Loucy (cell line): ENCODE measurements at regions not wholly inside any gene's neighbourhood (a gene's known extent, or its start where the extent isn't known, plus 50 kb on each side); places are given as distances from the start of the nearest gene placed in this dataset.

Experiments
- H2AFZ ChIP-seq: fragments of 200-600 bp; sonication (generic); 2 replicates; pipeline ENCODE4 v1.6.0; 2016; ENCODE audit warnings: antibody characterized with exemption, mild to moderate bottlenecking, low read length, moderate library complexity
- H3F3A ChIP-seq: fragments of 200-600 bp; 2 replicates; pipeline ENCODE4 v1.6.0; 2016; ENCODE audit warnings: antibody characterized with exemption, low read depth, mild to moderate bottlenecking
- H3K27me3 ChIP-seq: fragments of 200-600 bp; sonication (generic); 2 replicates; pipeline ENCODE4 v1.6.1; 2014; ENCODE audit warnings: low read length, mild to moderate bottlenecking; ENCODE audit not compliant: insufficient read depth, poor library complexity, severe bottlenecking
- H3K36me3 ChIP-seq: fragments of 200-600 bp; sonication (generic); 2 replicates; pipeline ENCODE4 v1.6.1; 2016; ENCODE audit warnings: low read length; ENCODE audit not compliant: insufficient read depth
- H3K4me1 ChIP-seq: fragments of 200-600 bp; sonication (generic); 2 replicates; pipeline ENCODE4 v1.5.1; 2014; ENCODE audit warnings: low read length, mild to moderate bottlenecking; ENCODE audit not compliant: insufficient read depth, poor library complexity, severe bottlenecking
- H3K4me2 ChIP-seq: fragments of 200-600 bp; sonication (generic); 2 replicates; pipeline ENCODE4 v1.6.0; 2014; ENCODE audit warnings: antibody characterized with exemption, low read length, low read depth, mild to moderate bottlenecking; ENCODE audit not compliant: poor library complexity, severe bottlenecking
- H3K4me3 ChIP-seq: fragments of 200-600 bp; sonication (generic); 2 replicates; pipeline ENCODE4 v1.5.1; 2014; ENCODE audit warnings: low read length, mild to moderate bottlenecking, mixed read lengths; ENCODE audit not compliant: poor library complexity, severe bottlenecking
- H3K79me2 ChIP-seq: fragments of 200-600 bp; sonication (generic); 2 replicates; pipeline ENCODE4 v1.6.1; 2014; ENCODE audit warnings: low read length; ENCODE audit not compliant: insufficient read depth
- H3K9ac ChIP-seq: fragments of 200-600 bp; sonication (generic); 2 replicates; pipeline ENCODE4 v1.6.0; 2014; ENCODE audit warnings: mild to moderate bottlenecking, low read depth, low read length, moderate library complexity; ENCODE audit not compliant: poor library complexity, severe bottlenecking
- H3K9me2 ChIP-seq: fragments of 200-600 bp; sonication (generic); replicated peaks from 2 replicates; pipeline ENCODE4 v1.6.1; 2016; ENCODE audit warnings: low read depth, low read length, mixed read lengths
- H3K9me3 ChIP-seq: fragments of 200-600 bp; sonication (generic); 2 replicates; pipeline ENCODE4 v1.6.1; 2014; ENCODE audit warnings: mild to moderate bottlenecking, antibody characterized with exemption, low read length, low read depth; ENCODE audit not compliant: insufficient read depth
- H4K20me1 ChIP-seq: fragments of 200-600 bp; sonication (generic); 2 replicates; pipeline ENCODE4 v1.6.0; 2014; ENCODE audit warnings: antibody characterized with exemption, low read length, mild to moderate bottlenecking; ENCODE audit not compliant: insufficient read depth, poor library complexity, severe bottlenecking
- CTCF ChIP-seq: fragments of 200-600 bp; sonication (generic); conservative IDR thresholded peaks from 2 replicates; pipeline ENCODE4 v1.5.1; 2014; ENCODE audit warnings: mild to moderate bottlenecking, antibody characterized with exemption, low read length
- EZH2phosphoT487 ChIP-seq: fragments of 200-600 bp; IDR thresholded peaks from 2 replicates; pipeline ENCODE4 v1.6.1; 2018; ENCODE audit warnings: antibody characterized with exemption, mild to moderate bottlenecking, moderate library complexity, borderline replicate concordance

GRCh38 chr4:54392479-54392878, 163.4 kb downstream of the PDGFRA start:
- no peak overlapping the region for H2AFZ ChIP-seq
- no peaks in the 10 kb centered on the region for H3K36me3 ChIP-seq
- H3K4me1 ChIP-seq = peaks cover 3% of the 10 kb centered on the region
- H4K20me1 ChIP-seq = no peaks in the 10 kb centered on the region
- H3K9me3 ChIP-seq = no peaks in the 10 kb centered on the region
- H3K9me2 ChIP-seq = no peaks in the 10 kb centered on the region
- no peaks in the 10 kb centered on the region for H3K27me3 ChIP-seq
- no peaks in the 10 kb centered on the region for H3F3A ChIP-seq
- H3K79me2 ChIP-seq = no peaks in the 10 kb centered on the region
- H3K9ac ChIP-seq = no peak overlapping the region
- no peak for TF ChIP-seq EZH2phosphoT487
- TF ChIP-seq CTCF = no peak
- no peak overlapping the region for H3K4me3 ChIP-seq
- no peak overlapping the region for H3K4me2 ChIP-seq

DNA sequence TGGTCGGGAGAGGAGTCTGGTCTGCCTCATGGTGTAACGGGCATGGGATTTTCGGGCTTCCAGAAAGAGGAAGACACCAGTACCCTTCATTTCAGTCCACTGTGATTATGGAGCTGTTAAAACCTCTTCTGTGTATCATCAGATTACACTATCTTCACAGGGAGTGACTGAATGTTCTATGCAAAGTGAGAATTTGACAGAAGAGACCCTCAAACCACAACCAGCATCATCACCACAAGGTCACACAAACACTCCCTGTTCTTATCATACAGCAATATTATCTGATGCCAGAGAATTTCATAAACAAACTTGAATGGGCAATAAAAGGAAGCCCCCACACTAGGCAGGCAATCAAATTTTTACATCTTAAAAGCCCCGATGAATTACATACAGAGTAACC, 164.2 kb downstream of the PDGFRA start:
- no peak overlapping the region for H3K9ac ChIP-seq
- no peaks in the 10 kb centered on the region for H3F3A ChIP-seq
- H3K4me3 ChIP-seq = no peak overlapping the region
- TF ChIP-seq EZH2phosphoT487 (no peak), CTCF (no peak)
- H3K9me3 ChIP-seq = no peaks in the 10 kb centered on the region
- H3K27me3 ChIP-seq = no peaks in the 10 kb centered on the region
- no peaks in the 10 kb centered on the region for H3K36me3 ChIP-seq
- no peaks in the 10 kb centered on the region for H4K20me1 ChIP-seq
- H3K4me1 ChIP-seq = peaks cover 3% of the 10 kb centered on the region
- H3K9me2 ChIP-seq = no peaks in the 10 kb centered on the region
- H3K4me2 ChIP-seq = no peak overlapping the region
- H3K79me2 ChIP-seq = no peaks in the 10 kb centered on the region
- H2AFZ ChIP-seq = no peak overlapping the region

DNA sequence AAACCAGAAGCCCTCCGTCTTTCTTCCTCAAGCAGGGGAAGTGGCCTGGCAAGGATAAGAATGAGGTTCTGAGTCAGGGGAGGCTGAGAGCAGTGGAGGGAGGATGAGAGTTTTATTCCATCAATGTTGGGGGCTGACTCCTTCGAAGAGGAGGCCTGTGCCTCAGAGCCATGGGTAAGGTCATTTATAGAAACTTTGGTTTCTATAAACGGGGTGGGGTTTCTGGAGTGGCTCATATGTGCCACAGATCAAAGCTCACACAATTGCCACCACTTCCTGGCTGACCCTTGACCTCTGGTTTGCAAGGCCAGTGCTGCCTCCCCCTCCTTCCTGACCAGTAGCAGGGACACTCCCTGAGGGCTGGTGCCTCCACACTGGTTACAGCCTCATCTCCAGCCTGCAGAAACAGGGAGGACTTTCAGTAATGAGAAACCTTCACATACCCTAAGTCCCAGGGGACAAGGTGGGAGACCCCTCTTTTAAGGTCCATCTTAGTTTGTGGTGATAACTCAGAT, 166.0 kb downstream of the PDGFRA start:
- Histone ChIP-seq H3K9me2 (no peaks in the 10 kb centered on the region), H3K36me3 (no peaks in the 10 kb centered on the region), H4K20me1 (no peaks in the 10 kb centered on the region), H3K4me3 (no peak overlapping the region), H3K79me2 (no peaks in the 10 kb centered on the region), H3F3A (no peaks in the 10 kb centered on the region), H3K9ac (no peak overlapping the region), H3K27me3 (no peaks in the 10 kb centered on the region), H3K4me1 (peaks cover 3% of the 10 kb centered on the region), H3K9me3 (no peaks in the 10 kb centered on the region), H3K4me2 (no peak overlapping the region), H2AFZ (no peak overlapping the region)
- TF ChIP-seq EZH2phosphoT487 = no peak
- no peak for TF ChIP-seq CTCF
